ENCODE measurements at regions not wholly inside any gene's neighbourhood (a gene's known extent, or its start where the extent isn't known, plus 50 kb on each side); places are given as distances from the start of the nearest gene placed in this dataset.

- Mint-ChIP-seq H3K27ac (no peak overlapping the region), H3K27me3 (ENCODE audit: low read depth) (peaks cover 24% of the 10 kb centered on the region), H3K9me3 (peaks cover 7% of the 10 kb centered on the region), H3K4me3 (no peak overlapping the region), H3K36me3 (ENCODE audit: low read depth) (no peaks in the 10 kb centered on the region), H3K4me1 (peaks cover 13% of the 10 kb centered on the region)
- no peak for TF ChIP-seq CTCF (IDR thresholded peaks at IDR 0.05; ENCODE audit: unreplicated experiment in 3 of 3)
Observed at GRCh38 chr12:111068290-111068689, 147.9 kb upstream of the MYL2 start.

- no peak for TF ChIP-seq CTCF (IDR thresholded peaks at IDR 0.05; ENCODE audit: unreplicated experiment in 3 of 3)
- peaks cover 17% of the 10 kb centered on the region for H3K4me1 Mint-ChIP-seq
- H3K4me3 Mint-ChIP-seq, result no peak overlapping the region
- H3K27me3 Mint-ChIP-seq (ENCODE audit: low read depth), result peaks cover 24% of the 10 kb centered on the region
- no peak overlapping the region for H3K27ac Mint-ChIP-seq
- H3K36me3 Mint-ChIP-seq (ENCODE audit: low read depth), result no peaks in the 10 kb centered on the region
- peaks cover 7% of the 10 kb centered on the region for H3K9me3 Mint-ChIP-seq
Observed at GRCh38 chr12:111067498-111067897, 147.1 kb upstream of the MYL2 start.

GRCh38 chr12:111066744-111067437 lies 146.5 kb upstream of the MYL2 start:
- no peak overlapping the region for H3K27ac Mint-ChIP-seq
- no peaks in the 10 kb centered on the region for H3K36me3 Mint-ChIP-seq (ENCODE audit: low read depth)
- H3K4me1 Mint-ChIP-seq, result peaks cover 23% of the 10 kb centered on the region
- peaks cover 24% of the 10 kb centered on the region for H3K27me3 Mint-ChIP-seq (ENCODE audit: low read depth)
- H3K4me3 Mint-ChIP-seq, result no peak overlapping the region
- TF ChIP-seq CTCF (IDR thresholded peaks at IDR 0.05; ENCODE audit: unreplicated experiment in 3 of 3), result no peak
- H3K9me3 Mint-ChIP-seq, result peaks cover 4% of the 10 kb centered on the region

GRCh38 chr12:111064982-111065381 lies 144.6 kb upstream of the MYL2 start:
- Mint-ChIP-seq H3K4me1 (peaks cover 24% of the 10 kb centered on the region), H3K27me3 (ENCODE audit: low read depth) (peaks cover 25% of the 10 kb centered on the region), H3K27ac (no peak overlapping the region), H3K4me3 (no peak overlapping the region), H3K9me3 (no peaks in the 10 kb centered on the region), H3K36me3 (ENCODE audit: low read depth) (no peaks in the 10 kb centered on the region)
- no peak for TF ChIP-seq CTCF (IDR thresholded peaks at IDR 0.05; ENCODE audit: unreplicated experiment in 3 of 3)

GRCh38 chr12:111064154-111064553 lies 143.8 kb upstream of the MYL2 start:
- Mint-ChIP-seq H3K27me3 (ENCODE audit: low read depth) (peaks cover 24% of the 10 kb centered on the region), H3K27ac (no peak overlapping the region), H3K36me3 (ENCODE audit: low read depth) (no peaks in the 10 kb centered on the region), H3K9me3 (no peaks in the 10 kb centered on the region), H3K4me3 (no peak overlapping the region), H3K4me1 (peaks cover 24% of the 10 kb centered on the region)
- TF ChIP-seq CTCF (IDR thresholded peaks at IDR 0.05; ENCODE audit: unreplicated experiment in 3 of 3), result no peak

Data from nephron (organoid).